HG03039 (cell line): ENCODE measurements at regions not wholly inside any gene's neighbourhood (a gene's known extent, or its start where the extent isn't known, plus 50 kb on each side); places are given as distances from the start of the nearest gene placed in this dataset.

Source experiments
- ATAC-seq: cut with Tn5 transposase; IDR thresholded peaks from one replicate; pipeline ENCODE4 v1.9.1; 2021; ENCODE audit warnings: mild to moderate bottlenecking, moderate library complexity; ENCODE audit not compliant: unreplicated experiment

DNA sequence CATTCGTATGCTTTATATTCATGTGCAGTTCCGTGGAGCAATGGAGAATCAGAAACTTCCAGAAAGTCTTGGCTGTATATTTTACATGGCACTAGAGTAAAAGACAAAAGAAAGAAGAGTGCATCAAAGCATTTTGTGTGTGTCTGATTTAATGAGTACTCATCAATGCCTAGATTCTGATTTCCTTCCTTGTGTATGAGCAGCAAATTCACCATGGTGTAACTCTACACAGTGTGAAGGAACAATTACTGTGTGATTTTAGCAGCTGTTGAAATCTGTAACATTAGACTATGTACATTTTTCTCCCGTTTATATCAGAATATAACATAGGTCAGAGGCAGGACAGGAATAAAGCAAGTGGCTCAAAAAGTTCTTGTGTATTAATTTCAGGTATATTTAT is 102.0 kb upstream of the TSC22D2 start:
- no peak for ATAC-seq

DNA sequence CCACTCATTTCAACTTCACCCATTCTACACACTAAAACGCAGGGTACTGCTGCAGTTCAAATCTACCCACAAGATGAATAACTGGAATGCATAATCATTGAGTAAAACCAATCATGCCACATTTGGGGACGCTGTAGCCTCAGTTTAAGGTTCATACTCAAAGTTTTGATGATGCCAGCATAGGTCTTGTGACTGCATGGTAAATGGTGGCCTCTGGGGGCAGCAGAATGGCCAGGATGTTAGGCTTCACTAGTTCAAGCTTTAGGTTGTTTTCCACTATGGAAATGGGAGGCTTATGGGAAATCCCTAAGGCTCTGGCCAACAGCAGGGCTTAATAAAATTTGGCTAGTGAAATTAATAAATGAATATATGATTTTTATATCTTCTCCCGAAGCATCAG is 104.3 kb upstream of the TSC22D2 start:
- ATAC-seq = no peak

DNA sequence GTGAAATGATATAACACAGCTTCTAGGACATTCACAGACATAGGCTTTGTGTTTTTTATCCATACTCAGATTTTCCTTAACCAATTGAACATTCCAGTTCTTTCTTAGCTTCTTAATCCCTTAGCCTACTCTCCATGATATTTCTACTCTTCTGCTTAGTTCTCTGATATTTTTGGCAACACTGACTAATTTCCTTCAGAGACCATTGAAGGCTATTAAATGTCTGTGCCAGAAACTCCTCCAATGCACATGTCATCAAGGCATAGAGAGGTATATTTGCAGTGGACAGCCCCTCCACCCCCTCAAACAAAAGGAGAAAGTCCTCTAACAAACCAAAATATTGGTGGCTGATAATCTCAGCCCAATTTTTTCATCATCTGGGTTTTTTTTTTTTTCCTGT is 105.9 kb upstream of the TSC22D2 start:
- ATAC-seq = no peak

DNA sequence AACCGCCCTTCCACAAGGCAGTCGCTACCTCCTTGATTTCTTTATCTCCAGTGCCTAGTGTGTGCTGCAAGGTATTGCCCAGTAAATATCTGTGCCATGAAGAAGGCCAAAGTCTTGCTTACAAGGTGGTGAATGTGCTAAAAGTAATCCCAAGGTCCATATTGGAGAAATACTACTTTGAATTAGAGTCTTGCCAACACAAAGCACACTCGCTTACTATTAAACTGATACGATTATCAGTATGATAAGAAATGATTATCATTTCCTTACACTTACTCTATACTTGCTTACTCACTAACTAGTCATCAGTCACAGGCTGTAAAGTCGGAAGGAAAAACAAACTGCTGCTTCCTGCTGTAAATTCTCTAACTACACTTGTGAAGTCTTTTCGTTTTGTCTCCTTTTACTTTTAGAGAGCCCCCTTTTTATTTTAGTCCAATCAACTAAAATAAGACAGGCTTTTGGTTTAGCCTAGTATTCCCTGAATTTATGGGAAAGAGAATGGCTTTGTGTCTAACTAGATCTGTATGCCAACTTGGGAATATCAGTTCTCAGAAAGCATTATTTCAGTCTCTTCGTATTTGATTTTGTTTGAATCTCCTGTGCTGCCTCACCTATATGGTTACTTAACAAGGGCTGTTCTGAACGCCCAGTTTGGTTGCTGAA is 107.1 kb upstream of the TSC22D2 start:
- ATAC-seq = no peak

DNA sequence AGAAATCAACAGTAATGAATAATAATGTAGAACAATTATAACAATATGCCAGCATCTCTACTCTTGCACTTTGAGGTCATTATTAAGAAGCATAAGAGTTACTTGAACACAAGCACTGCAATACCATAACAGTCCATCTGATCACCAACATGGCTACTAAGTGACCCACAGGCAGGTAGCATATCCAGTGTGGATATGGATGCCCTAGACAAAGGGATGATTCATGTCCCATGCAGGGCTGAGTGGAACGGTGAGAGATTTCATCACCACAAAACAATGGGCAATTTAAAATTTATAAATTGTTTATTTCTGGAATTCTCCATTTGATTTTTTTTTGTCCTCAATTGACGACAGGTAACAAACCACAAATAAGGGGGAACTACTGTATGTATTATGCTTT is 107.7 kb upstream of the TSC22D2 start:
- no peak for ATAC-seq

DNA sequence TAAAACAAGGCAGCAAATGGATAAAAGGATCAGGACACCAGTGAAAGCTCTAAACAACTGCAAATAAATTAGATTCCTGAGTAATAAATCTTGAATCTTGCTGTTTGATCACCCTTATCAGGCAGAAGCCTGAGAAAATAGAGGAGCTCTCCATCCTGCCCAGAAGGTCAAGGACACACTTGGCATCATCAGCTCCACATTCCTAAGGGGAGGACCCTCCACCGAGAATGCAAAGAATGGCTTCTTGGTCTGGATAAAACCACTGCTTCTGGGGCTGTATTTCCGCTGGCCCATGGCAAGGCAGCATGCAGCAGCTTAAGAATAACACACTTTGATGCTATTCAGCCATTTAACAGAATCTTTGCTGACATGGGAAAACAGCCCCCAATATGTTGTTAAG is 108.9 kb upstream of the TSC22D2 start:
- ATAC-seq = no peak

DNA sequence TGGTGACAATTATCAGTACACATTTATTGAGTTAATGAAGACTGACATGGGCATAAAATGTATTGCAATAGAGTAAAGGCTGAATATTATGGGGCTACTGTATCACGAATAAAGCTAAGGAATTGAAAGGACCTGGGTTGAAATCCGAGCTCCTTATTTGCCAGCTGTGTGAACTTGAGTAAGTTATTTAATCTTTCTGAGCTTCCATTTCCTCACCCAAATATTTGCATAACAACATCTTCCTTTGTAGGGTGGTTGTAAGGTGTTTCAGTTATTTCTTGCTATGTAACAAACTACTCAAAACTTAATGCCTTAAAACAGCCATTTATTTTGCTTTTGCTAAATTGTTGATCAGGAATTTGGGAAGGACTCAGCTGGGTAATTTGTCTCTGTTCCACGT is 111.1 kb upstream of the TSC22D2 start:
- ATAC-seq = no peak

DNA sequence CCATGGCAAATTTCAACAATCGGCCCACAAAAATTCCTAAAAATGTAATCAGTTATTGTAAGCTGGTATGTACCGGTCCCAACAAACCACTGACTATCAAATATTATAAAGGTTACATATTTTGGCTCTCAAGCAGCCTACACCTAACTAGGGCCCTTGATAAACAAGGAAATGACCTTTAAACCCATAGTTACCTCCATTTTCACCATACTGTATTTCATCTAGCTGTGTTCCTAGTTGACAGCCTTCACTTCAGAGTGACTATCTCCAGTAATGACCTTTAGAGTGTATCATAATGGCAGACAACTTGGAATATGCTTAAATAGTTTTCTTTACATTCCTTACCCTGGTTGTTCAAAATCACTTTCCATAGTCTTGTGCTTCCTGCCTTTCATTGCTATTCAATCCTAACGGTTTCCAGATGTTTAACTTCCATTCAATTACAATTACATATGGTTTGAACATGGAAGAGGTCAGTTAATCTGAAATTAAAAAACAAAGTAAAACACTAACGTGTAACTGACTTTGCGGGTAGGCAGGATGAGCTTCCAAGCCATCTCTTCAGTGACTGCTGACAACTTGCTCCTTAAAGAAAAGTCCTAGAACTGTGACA is 111.9 kb upstream of the TSC22D2 start:
- ATAC-seq = no peak

DNA sequence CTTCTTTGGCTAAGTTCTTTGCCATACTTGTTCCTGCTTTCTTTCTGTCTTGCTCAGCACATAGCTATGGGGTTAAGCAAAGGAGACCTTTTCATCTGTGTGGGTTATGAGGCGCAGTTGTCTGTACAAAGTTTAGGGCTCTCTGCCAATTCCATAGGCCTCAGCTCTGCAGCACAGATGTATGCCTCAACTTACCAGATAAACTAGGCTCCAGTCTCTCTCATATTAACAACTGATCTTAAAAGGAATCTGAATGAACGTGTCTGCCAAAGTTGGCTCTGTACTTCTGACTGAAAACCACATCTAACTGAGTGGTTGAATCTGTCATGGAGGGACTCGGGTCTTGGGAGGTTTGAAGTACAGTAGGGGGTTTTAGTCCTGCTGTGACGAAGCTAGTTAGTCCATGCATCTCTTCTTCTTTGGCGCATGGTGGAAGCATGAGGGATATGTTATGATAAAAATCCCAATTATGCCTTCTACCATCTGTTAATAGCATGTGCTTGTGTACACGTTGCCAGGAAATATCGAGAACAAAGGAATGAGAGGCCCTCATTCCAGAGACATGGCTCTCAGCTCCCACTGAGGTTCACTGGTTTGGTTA is 114.6 kb upstream of the TSC22D2 start:
- no peak for ATAC-seq

DNA sequence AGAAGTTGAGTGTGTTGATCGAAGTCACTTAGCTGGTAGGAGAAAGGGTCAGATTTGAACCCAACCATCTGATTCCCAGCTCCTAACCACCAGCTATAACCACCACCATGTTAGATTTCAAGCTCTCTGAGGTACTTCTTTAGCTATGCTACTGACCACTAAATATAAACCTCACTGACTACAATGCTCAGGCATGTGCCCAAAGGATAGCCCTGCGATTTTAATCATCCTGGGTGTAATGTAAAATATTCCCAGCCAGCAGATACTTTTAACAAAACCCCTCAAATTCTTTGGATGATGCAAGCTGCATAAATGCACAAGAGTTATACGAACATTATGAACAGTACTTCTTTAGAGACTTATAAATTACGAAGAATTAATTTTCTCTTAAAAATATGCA is 115.2 kb upstream of the TSC22D2 start:
- no peak for ATAC-seq

DNA sequence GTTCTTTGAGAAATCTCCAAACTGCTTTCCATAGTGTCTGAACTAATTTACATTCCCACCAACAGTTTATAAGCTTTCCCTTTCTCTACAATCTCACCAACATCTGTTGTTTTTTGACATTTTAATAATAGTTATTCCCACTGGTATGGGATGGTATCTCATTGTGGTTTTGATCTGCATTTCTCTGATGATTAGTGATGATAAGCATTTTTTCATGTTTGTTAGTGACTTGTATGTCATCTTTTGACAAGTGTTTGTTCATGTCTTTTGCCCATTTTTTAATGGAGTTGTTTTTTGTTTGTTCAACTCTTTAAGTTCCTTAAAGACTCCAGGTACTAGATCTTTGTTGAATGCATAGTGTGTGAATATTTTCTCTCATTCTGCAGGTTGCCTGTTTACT is 116.6 kb upstream of the TSC22D2 start:
- no peak for ATAC-seq

DNA sequence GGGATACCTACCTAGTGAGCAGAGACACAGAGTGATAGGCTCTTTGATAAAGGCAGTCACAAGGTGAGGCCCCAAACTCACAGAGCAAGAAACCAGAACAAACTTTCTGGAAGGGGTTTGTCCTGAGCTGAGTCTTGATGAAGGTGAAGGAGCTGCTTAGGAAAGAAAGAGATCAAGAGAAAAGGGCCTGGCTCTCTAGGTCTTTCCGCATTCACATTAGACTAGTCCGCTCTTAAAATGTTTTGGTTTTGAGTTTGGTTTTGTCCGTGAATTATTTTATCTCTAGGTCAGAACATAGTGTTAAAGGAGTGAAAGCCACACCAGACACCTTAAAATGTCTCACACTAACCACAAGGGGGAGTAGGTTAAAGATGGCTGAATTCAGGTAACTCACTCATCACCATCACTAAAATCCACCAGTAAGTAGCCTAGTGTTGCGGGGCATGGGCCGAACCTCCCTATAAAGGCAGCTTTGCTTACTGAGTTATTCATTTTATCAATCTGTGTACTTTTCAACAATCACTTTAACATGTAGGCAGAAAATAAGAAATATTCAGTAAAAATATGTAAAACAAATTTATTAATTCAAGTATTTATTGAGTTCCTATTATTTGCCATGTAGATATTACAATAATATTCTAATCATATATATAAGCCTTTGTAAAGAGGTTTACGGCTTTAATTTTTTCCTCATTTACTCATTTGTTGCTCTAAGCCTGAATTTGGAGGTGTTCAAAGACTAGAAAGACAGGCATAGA is 121.5 kb upstream of the TSC22D2 start:
- peak; percentile 48 for ATAC-seq

DNA sequence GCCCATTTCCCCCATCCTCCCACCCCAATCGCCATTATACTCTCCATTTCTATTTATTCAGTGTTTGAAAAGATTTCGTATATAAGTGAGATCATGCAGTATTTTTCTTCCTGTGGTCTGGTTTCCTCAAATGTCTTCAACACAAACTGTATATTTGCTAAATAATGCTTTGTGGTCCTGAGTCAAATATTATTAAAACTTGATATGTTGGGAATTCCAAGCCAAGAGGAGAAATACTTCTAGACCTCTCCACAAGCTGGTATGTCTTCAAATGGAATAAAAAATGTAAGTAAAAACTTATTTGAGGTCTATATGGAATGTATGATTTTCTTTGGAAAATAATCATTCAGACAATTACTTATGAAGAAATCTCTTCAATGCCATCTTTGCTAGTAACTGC is 122.5 kb upstream of the TSC22D2 start:
- ATAC-seq = no peak

DNA sequence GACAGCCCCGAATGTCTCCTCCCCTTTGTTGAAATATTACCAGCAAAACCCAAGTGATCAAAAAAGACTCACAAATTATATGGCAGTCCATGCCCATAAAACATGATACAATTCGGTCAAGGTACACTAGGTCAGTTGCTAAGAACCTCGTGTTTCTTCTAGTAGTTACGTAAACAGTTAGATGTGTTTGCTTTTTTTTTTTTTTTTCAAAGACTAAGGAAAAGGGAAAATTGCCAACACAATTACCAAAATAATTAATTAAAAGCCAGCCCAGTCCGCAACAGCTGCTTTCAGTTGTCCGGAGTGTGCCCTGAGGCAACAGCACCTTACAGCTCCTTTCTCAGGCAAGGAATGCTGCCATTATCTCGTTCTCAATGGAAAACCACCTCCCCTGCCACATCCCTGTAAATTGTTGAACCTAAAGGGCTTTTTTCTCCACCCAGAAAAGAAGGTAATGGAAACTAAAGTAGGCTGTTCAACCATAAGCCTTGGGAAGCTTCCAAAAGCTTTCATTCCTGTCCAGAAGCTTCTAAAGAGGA is 129.2 kb upstream of the TSC22D2 start:
- ATAC-seq = no peak

DNA sequence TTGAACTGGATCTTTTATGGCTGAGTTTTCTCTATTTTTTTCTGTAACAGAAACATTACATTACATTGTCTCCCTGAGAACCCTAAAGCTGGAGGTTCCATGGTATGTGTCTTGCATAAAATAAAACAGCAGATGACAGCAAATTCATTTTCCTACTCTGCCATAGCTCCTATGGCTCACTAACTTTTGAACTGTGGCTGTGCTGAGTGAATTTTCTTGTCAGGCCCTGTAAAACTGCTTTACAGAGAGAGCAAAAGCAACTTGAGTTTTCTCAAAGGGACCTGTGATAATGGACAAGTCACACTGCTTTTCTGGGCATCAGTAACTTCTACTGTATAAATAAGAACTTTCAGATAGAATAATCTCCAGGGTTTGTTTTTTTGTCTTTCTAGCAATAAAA is 129.9 kb upstream of the TSC22D2 start:
- no peak for ATAC-seq

DNA sequence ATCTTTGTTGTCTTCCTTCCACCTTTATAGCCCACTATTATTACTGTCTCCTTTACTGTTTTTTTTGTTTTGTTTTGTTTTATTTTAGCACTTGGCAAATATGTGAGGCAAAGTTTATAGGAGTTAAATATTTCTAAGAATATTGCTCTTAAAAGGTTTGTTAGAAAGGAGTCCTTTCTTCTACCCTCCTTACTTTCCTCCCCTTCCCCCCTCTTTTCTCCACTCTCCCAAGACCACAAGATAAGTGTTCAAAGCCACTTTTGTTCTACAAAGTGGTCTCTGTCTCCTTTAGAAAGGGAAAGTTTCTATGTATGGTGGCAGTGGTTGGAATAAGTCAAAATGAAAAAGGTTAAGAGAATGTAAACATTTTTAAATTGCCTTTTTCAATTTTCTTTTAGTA is 130.7 kb upstream of the TSC22D2 start:
- ATAC-seq = no peak

DNA sequence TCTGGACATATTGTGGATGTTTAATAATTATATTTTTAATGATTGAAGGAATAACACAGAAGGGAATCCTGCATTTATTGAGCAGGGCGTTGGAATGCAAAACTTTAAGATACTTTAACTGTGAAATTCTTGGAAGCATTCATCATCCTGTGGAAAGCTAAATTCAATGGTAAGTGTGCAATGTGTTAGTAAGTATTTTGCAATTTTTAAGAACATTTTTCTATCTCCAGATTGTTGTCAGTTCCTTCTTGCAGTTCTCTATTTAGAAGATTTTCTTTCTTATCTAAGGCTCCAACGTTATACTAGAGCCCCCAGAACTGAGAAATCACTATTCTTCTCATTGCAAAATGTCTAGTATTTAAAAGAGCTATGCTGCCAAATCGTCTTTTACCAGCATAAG is 132.2 kb upstream of the TSC22D2 start:
- ATAC-seq = no peak

DNA sequence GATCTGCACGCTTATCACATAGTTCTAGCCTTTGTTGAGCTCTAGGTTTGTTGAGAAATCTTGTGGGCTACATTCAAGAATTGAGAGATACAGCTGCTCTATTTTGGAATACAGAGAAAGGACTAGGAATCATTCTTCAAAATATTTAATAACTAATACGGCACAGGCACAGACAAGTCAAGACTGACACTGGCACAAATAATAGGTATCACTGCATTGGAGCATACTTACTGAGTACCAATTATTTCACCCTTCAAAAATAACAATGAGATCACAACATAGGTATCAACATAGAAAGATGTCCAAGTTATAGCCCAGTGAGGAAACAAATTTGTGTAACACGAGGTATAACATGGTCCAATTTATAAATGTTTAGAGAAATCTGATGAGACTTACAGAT is 133.7 kb upstream of the TSC22D2 start:
- ATAC-seq = no peak

DNA sequence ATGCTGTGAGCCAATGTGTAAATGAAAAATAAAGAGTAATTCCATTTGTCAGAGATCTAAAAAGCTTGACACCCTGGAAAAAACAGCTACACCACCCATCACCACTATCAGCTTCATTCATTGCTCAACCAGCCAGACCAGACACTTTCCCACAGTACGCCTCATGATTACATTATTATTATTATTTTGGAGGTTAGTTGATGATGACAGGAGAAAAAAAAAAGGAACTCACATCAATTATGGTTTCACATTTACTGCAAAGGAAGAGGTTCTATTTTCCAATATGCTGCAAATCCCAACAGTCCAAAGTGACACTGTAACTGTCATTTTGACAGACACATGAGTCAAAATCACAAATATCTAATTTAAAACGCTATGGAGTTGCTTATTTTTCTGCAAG is 134.7 kb upstream of the TSC22D2 start:
- no peak for ATAC-seq

DNA sequence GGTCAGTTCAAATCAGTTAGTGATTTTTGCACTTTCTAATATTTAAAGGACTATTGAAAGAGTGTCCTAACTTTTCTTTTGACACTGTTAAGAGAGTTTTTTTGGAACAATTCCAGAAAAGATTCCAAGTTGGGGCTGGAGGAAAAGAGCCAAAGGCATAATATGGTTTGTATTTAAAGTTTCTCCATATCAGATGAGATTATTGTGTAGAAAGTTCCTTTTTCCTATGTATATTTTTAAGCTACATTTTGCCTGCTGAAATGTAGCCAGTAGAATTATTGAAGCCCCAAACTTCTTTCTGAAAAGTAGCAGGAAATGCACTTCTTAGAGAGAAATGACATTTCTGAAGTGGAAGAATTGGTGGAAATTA is 136.5 kb upstream of the TSC22D2 start:
- no peak for ATAC-seq

DNA sequence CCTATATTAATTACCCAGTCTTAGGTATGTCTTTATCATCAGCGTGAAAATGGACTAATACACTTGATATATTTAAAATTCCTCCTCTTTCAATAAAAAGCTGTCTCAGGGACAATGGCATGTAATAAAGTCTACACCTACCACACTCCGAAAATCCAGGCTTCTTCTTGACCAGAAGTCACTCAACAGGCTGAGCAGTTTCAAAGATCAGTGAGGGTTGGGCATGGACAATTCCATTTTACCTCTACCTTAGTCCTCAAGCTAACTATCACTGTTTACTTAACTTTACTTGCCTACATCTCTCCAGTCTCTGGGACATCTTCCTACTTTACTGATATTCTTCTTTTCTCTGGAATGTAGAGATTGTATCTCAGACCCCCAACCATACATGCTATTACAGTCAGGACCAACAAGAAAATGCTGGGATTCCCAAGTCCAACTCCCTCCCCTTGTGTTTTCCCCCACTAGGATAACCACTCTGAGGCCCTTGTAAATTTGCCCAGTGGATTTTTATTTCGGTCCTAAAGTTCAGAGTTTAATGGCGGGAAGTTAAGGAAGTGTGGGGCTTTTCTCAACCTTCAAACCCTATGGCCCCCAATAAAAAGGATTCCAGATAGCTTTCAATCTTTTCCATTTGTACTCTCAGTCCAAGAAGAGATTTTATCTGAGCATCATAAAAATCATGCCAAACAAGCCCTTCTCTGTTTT is 137.1 kb upstream of the TSC22D2 start:
- no peak for ATAC-seq
